ENCODE measurements at regions not wholly inside any gene's neighbourhood (a gene's known extent, or its start where the extent isn't known, plus 50 kb on each side); places are given as distances from the start of the nearest gene placed in this dataset.

DNA sequence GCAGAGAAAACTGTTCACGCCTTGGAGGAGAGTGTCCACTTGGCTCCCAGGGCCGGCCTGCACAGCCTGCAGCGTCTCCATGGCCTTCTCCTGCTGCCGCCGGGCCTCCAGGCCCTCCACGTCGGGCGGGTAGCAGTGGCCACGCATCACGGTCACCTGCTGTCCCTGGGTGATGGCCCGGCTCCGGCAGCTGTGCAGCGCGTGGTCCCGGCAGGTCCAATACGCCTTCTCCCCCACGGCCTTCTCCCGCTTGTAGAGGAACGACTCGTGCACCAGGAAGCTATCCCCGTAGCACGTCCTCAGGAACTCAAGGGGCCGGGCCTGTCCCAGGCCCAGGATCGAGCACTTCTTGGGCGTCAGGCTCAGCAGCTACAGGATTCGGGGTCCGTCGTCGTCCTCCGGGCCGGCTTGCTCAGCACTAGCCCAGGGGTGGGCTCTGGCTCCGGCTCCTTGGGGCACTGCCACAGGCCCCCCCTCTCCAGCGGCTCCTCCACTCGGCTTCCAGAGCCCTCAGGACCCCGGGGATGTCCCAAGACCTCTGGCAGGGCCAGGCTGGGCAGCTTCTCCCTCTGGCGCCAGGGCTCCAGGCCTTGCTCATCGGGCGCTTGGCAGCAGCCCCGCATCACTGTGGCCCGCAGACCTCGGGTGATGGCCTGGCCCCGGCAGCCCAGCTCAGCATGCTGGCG is 83.6 kb upstream of the FXR1 start:
- H3K27me3 Mint-ChIP-seq (ENCODE audit: insufficient read depth, unreplicated experiment) = no peaks in the 10 kb centered on the region
- H3K36me3 Mint-ChIP-seq (ENCODE audit: insufficient read depth, unreplicated experiment) = no peaks in the 10 kb centered on the region
- H3K9me3 Mint-ChIP-seq (ENCODE audit: unreplicated experiment) = no peaks in the 10 kb centered on the region
- no peak for DNase-seq (ENCODE audit: unreplicated experiment)
- H3K4me3 Mint-ChIP-seq (ENCODE audit: unreplicated experiment) = no peak overlapping the region
- ChIA-PET CTCF (interaction anchor here (0.6 kb wide), 1 partner anchor 1870 kb away, joined by 3 read pairs; no protein-coding TSS in a partner anchor), POLR2A (no interaction called here)
- intact Hi-C loops (cut with micrococcal nuclease) = no loop called here
- H3K4me1 Mint-ChIP-seq (ENCODE audit: insufficient read depth, unreplicated experiment) = peaks cover 6% of the 10 kb centered on the region
- TF ChIP-seq, protein P1, sequence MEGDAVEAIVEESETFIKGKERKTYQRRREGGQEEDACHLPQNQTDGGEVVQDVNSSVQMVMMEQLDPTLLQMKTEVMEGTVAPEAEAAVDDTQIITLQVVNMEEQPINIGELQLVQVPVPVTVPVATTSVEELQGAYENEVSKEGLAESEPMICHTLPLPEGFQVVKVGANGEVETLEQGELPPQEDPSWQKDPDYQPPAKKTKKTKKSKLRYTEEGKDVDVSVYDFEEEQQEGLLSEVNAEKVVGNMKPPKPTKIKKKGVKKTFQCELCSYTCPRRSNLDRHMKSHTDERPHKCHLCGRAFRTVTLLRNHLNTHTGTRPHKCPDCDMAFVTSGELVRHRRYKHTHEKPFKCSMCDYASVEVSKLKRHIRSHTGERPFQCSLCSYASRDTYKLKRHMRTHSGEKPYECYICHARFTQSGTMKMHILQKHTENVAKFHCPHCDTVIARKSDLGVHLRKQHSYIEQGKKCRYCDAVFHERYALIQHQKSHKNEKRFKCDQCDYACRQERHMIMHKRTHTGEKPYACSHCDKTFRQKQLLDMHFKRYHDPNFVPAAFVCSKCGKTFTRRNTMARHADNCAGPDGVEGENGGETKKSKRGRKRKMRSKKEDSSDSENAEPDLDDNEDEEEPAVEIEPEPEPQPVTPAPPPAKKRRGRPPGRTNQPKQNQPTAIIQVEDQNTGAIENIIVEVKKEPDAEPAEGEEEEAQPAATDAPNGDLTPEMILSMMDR (IDR thresholded peaks at IDR 0.05; ENCODE audit: unreplicated experiment) = no peak
- BruUV-seq (replicated peaks) = no TSS peak
- H3K27ac Mint-ChIP-seq (ENCODE audit: low read depth, unreplicated experiment) = no peak overlapping the region

DNA sequence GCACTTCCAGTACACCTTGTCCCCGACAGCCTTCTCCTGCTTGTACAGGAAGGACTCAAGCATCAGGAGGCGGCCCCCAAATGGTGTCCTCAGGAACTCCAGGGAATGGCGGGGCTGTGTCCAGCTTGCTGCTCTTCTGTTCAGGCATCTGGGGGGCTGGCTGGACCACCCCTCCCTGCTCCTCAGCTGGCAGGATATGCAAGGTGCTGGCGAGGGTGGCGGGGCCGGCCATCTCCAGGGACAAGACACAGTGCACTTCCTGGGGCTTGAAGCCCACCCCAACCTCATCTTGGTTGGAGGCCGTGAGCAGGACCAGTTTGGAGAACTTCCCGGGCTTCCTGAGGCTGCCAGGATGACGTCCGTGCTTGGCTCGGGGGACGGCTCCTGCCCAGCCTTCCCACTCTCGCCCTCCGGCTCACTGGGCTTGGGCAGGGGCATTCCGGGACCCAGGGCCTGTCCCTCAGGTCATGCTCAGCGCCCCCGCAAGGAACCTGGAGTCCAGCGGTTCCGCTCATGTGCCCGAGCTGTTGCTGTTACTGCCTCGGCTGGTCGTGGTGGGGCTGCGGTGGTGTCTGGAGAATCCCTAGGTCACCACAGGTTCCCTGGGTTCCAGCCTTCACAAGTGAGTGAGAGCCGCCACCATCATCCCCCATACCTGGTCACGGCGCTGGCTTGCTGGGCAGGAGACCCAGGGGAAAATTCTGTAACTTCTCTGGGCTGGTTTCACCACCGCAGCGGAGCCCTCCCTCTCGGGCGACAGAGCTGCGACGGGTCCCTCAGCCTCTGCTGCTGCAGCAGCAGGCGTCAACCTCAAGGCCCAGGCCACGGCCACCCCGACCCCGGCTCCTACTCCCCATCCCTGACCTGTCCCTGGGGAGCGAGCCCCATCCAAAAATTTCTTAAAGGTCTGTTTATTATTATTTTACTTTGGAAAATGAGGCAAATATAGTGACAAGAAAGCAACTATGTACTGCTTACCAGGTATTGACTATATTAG is 82.8 kb upstream of the FXR1 start:
- Mint-ChIP-seq H3K27me3 (ENCODE audit: insufficient read depth, unreplicated experiment) (no peaks in the 10 kb centered on the region), H3K9me3 (ENCODE audit: unreplicated experiment) (no peaks in the 10 kb centered on the region), H3K36me3 (ENCODE audit: insufficient read depth, unreplicated experiment) (no peaks in the 10 kb centered on the region), H3K27ac (ENCODE audit: low read depth, unreplicated experiment) (no peak overlapping the region), H3K4me1 (ENCODE audit: insufficient read depth, unreplicated experiment) (peaks cover 8% of the 10 kb centered on the region), H3K4me3 (ENCODE audit: unreplicated experiment) (no peak overlapping the region)
- BruUV-seq (replicated peaks) = no TSS peak
- CTCF ChIA-PET = interaction anchor here (1.3 kb wide), 1 partner anchor 82 kb away, joined by 3 read pairs; no protein-coding TSS in a partner anchor
- POLR2A ChIA-PET = no interaction called here
- TF ChIP-seq, protein P1 (IDR thresholded peaks at IDR 0.05; ENCODE audit: unreplicated experiment) = no peak
- no peak for DNase-seq (ENCODE audit: unreplicated experiment)
- intact Hi-C loops (cut with micrococcal nuclease) = no loop called here

DNA sequence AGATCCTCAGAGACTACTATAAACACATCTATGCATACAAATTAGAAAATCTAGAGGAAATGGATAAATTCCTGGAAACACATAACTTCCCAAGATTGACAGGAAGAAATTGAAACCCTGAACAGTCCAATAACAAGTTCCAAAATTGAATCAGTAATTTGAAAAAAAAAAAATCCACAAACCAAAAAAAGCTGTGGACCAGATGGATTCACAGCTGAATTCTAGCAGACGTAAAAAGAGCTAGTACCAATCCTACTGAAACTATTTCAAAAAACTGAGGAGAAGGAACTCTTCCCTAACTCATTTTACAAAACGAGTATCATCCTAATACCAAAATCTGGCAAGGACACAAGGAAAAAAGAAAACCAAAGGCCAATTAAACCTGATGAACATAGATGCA is 77.0 kb upstream of the FXR1 start:
- CTCF ChIA-PET = no interaction called here
- Mint-ChIP-seq H3K9me3 (ENCODE audit: unreplicated experiment) (no peaks in the 10 kb centered on the region), H3K36me3 (ENCODE audit: insufficient read depth, unreplicated experiment) (no peaks in the 10 kb centered on the region), H3K27ac (ENCODE audit: low read depth, unreplicated experiment) (no peak overlapping the region), H3K4me1 (ENCODE audit: insufficient read depth, unreplicated experiment) (peaks cover 6% of the 10 kb centered on the region), H3K4me3 (ENCODE audit: unreplicated experiment) (no peak overlapping the region), H3K27me3 (ENCODE audit: insufficient read depth, unreplicated experiment) (no peaks in the 10 kb centered on the region)
- TF ChIP-seq, protein P1 (IDR thresholded peaks at IDR 0.05; ENCODE audit: unreplicated experiment) = no peak
- intact Hi-C loops (cut with micrococcal nuclease) = no loop called here
- no peak for DNase-seq (ENCODE audit: unreplicated experiment)
- BruUV-seq (replicated peaks) = no TSS peak
- POLR2A ChIA-PET = no interaction called here

DNA sequence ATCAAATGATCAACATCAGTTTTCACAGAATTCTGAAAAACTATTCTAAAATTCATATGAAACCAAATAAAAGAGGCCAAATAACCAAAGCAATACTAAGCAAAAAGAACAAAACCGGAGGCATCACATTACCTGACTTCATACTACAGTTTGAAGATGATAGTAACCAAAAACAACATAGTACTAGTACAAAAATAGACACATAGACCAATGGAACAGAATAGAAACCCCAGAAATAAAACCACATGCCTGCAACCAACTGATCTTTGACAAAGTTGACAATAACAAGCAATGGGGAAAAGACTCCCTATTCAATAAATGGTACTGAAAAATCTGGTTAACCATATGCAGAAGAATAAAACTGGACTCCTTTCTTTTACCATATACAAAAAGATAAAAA is 75.7 kb upstream of the FXR1 start:
- Mint-ChIP-seq H3K36me3 (ENCODE audit: insufficient read depth, unreplicated experiment) (no peaks in the 10 kb centered on the region), H3K4me1 (ENCODE audit: insufficient read depth, unreplicated experiment) (peaks cover 6% of the 10 kb centered on the region), H3K4me3 (ENCODE audit: unreplicated experiment) (no peak overlapping the region), H3K9me3 (ENCODE audit: unreplicated experiment) (no peaks in the 10 kb centered on the region), H3K27ac (ENCODE audit: low read depth, unreplicated experiment) (no peak overlapping the region), H3K27me3 (ENCODE audit: insufficient read depth, unreplicated experiment) (no peaks in the 10 kb centered on the region)
- CTCF ChIA-PET = no interaction called here
- POLR2A ChIA-PET = no interaction called here
- intact Hi-C loops (cut with micrococcal nuclease) = no loop called here
- BruUV-seq (replicated peaks) = no TSS peak
- DNase-seq (ENCODE audit: unreplicated experiment) = no peak
- TF ChIP-seq, protein P1 (IDR thresholded peaks at IDR 0.05; ENCODE audit: unreplicated experiment) = no peak

All from MCF 10A (cell line).